HT1080 (cell line): ENCODE measurements at regions not wholly inside any gene's neighbourhood (a gene's known extent, or its start where the extent isn't known, plus 50 kb on each side); places are given as distances from the start of the nearest gene placed in this dataset.
"Not testable (repeated sequence)": the region's sequence is repeated elsewhere in the genome, so short reads cannot be mapped to it uniquely, and the experiment has no call there.

Experiments
- DNase-seq: peaks from one replicate; pipeline ENCODE4 v3.0.0-alpha.2; 2015; ENCODE audit warnings: low read depth

DNA sequence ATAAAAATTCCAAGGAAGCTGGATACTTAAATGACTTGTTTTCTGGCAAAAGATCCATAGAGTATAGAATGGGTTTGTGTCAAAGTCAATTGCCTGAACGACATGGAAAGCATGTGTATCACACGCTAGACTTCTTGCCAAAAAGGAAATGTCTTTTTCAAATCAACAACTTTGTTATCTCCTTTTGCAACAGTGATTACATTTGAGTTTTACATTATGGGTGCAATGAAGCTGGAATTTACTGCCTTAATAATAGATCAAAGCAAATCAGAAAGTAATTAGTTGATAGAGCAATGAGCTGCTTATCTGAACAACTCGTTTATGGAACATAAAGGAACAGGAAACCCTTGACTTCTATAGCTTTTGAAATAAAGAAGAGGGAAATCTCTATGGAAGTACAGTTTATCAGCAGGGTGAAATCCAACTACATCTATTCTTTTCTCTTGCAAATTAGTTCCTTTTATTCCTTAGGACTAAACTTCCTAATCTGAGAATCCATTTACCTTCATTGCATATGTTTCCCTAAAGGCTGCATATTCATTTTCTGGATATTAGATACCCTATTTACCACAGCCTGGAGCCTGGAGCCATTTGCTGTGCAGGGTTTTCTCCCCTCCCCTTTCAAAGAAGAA is 415.1 kb upstream of the NECTIN3 start:
- DNase-seq: no peak

DNA sequence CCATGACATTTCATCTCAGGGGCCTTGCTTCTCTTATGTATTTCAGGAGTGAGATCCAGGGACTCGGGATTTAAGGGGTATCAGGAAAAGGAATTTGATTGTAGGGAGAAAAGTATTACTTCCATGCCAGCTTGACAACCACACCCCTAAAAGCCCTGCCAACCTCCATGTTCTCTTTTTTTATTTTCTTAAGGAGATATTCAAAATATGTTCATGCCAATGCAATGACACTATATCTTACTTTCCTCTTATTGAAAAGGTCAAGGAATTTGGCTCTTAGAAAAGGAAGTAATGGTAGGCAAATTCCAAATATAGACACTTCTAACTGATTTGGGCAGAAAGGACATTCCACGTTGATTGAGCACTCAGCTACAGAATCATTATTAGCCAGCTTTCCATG is 407.5 kb upstream of the NECTIN3 start:
- DNase-seq: no peak

DNA sequence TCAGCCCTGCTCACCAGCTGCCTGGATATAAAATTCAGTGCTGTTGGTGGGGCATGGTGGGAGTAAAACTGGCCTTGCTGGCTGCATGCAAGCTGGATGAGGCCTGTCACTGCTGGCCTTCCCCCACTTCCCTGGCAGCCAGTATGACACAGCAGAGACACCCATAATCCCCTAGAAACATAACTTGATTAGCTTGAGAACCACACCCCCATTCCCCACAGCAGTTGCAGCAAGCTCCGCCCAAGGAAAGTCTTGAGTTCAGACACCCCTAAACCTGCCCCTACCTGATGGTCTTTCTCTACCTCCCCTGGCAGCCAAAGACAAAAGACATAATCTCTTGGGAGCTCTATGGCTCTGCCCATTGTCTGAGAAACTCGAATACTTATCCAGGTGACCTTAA is 405.1 kb upstream of the NECTIN3 start:
- no peak for DNase-seq

DNA sequence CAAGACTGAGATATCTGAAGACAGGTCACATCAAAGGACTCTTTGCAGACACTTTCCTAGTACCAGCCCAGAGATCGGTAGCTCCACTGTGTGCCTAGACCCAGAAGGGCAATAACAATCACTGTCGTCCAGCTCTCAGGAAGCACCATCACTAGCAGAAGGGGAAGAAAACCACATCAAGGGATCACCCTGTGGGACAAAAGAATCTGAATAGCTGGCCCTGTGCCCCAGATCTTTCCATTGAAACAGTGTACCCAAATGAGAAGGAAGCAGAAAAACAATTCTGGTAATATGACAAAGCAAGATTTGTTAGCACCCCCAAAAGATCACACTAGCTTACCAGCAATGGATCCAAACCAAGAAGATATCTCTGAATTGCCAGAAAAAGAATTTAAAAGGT is 404.4 kb upstream of the NECTIN3 start:
- peak; percentile 21 for DNase-seq

DNA sequence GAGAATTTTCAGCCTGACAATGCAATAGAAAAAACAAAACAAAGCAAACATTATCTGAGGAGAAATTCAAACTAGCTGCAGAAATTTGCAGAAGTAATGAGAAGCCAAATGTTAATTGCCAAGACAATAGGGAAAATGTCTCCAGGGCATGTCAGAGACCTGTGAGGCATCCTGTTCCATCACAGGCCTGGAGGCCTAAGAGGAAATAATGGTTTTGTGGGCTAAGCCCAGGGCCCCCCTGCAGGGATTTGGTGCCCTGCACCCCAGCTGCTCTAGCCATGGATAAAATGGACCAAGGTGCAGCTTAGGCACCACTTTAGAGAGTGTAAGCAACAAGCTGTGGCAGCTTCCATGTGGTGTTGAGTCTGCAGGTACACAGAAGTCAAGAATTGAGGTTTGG is 401.2 kb upstream of the NECTIN3 start:
- DNase-seq: no peak

DNA sequence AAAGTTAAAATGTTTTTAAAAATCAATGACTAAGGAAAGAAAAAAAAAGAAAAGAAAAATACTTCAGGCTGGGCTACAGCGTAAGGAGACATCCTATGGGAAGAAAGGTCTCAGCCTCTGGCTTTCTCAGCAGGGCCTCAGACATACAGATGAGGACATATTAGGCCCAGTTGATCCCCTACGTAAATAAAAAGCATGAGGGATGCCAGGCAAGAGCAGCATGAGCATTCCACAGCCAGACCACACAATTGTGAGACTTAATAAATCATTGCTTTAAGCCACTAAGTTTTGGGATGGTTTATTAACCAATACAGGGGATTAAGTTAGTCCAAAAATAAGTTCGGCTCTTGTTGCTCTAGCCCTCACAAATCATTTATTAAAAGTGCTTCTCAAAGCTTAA is 394.1 kb upstream of the NECTIN3 start:
- no peak for DNase-seq

DNA sequence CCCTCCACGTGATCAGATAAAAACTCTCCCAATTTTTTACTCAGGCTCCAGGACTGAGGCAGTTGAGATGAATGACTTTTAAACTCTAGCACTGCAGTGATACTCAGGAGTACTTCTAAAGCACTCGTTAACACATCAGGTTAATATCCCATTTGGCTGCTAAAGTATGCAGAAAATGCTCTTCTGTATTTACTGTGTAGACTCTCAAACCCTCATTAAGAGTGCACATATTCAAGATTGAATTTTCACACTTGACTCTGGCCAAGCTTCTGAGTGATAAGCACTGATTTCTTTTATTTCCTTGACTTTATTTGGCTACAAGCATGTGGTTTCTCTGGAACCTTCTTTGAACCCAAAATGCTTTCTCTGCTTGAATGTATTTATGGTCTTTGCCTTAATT is 392.3 kb upstream of the NECTIN3 start:
- DNase-seq: no peak

DNA sequence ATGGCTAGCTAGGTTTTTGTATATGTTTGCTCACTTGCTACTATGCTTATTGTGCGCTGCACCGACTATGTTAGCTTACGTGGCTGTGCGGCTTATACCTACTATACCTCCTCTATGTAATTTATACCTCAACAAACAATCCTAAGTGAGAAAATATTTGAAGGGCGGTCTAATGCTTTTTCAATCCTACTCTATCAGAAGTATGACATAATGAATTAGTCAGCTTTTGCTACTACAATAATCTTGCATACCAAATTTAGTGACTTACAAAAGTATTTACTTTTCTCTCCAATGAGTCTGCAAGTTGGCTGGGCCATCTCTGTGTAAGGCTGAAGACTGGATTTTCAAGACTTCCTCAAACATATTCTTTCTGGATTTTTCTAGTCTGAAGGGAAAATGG is 391.2 kb upstream of the NECTIN3 start:
- no peak for DNase-seq

DNA sequence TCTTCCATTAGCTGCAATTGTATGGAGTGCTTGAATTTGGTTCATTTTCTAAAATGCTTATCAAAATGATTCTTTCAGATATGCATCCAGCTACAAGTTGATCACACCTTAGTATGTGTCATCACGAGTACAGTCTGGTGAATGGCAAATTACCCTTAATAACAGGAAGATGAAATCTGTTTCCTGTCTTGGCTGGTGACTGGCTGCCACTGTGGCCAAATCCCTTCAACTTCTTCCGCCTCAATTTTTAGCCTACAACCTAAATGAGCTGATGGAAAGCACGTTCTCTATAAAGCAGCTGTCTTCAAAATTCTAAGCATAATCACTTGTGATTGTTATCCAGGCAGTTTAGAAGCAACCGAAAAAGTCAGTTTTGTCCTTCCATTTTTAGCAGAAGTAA is 387.1 kb upstream of the NECTIN3 start:
- no peak for DNase-seq

DNA sequence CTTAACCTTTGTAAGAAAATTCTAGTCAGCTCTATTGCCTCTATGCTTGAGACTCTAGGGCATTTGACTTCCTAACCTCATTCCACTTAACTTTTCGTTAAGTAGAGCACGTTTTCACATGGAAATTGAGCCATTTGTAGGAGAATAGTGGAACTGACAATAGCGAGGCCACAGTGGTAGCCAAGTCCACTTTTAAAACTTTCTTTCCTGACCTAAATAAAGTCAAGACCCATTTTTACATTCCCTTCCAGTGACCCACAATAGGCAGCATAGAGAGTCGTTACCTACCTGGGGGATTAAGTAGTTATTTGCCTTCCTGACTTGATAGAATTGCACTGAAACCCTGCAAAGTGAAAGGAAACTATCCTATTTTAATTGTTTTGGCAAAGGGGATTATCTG is 386.0 kb upstream of the NECTIN3 start:
- no peak for DNase-seq

DNA sequence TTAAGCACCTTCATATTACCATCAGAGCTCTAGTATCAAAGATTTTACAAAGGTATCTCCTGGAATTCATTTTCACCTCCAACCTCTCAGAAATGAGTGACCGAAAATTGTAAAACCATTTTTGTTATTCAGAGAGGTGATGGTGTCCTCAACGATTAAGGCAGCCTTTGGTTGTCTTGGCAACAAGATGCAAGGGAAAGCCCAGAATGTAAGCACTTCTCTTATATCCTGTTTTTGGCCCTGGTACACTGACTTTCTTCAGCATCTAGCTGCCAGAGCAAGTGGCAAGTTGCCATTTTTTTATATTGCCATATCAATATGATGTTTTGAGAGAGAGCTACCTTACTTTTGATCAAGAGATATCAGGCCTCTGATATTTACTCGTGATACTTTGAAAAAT is 384.9 kb upstream of the NECTIN3 start:
- no peak for DNase-seq

DNA sequence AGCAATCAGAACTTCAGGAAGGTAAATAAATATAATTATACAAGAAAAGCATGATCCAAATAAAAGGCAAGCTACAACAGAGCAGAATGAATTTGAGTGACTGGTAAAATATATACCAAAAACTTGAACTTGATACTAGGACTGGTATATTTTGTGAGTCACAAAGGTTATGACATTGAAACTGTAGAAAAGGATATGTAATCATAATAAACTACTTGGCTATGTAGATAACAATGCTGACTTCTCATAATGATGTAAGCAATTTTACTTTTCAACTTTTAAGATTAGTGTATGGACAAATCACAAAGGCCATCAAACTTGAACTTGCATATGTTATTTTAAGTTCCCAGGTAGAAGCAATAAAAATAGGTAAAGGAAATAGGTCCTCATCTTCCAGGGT is 384.5 kb upstream of the NECTIN3 start:
- no peak for DNase-seq

DNA sequence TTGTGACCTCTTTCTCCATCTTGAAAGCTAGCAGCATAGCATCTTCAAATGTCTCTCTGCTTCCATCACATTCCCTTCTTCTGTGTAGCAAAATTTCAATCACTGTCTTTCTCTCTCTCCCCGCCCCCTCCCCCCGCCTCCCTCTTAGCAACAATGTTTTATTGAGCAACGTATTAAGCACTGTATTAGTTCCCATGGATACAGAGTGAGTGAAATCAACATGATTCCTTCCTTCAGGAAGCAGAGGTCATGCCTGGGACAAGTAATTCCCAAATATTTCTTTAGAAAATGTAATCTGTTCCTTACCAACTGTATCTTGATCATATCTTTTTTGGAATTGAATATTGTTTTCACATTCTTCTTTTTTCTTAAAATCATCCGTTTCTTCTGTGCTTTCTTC is 373.7 kb upstream of the NECTIN3 start:
- DNase-seq: no peak

DNA sequence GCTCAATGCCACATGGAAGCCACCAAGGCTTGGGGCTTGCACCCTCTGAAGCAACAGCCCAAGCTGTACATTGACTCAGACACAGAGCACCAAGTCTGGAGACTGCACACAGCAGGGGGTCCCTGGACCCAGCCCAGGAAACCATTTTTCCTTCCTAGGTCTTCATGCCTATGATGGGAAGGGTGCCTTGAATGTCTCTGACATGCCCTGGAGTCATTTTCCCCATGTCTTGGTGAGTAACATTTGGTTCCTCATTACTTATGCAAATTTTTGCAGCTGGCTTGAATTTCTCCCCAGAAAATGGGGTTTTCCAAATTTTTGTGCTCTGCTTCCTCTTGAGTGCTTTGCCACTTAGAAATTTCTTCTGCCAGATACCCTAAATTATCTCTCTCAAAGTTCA is 367.3 kb upstream of the NECTIN3 start:
- DNase-seq: not testable (repeated sequence)

DNA sequence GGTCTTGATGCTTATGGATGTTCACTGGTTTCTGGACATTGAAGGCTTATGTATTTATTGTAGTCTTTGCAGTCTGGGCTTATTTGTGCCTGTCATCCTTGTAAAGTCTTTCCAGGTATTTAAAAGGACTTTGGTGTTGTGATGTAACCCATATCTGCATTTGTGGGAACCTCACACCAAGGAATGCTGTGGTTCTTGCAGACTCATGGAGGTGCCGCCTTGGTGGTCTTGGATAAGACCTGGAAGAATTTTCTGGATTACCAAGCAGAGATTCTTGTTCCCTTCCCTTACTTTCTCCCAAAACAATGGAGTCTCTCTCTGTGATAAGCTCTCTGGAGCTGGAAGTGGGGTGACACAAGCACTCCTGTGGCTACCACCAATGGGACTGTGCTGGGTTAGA is 363.5 kb upstream of the NECTIN3 start:
- DNase-seq: peak; percentile 34

DNA sequence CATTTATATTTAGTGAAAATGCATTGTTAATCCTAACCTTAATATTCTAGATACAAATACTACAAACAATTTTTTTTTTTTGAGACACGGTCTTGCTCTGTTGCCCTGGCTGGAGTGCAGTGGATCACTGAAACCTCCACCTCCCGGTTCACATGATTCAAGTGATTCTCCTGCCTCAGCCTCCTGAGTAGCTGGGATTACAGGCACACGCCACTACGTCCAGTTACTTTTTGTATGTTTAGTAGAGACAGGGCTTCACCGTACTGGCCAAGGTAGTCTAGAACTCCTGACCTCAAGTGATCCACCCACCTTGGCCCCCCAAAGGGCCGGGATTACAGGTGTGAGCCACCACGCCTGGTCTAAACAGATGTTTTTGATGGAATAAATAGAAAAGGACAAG is 361.5 kb upstream of the NECTIN3 start:
- DNase-seq: no peak

DNA sequence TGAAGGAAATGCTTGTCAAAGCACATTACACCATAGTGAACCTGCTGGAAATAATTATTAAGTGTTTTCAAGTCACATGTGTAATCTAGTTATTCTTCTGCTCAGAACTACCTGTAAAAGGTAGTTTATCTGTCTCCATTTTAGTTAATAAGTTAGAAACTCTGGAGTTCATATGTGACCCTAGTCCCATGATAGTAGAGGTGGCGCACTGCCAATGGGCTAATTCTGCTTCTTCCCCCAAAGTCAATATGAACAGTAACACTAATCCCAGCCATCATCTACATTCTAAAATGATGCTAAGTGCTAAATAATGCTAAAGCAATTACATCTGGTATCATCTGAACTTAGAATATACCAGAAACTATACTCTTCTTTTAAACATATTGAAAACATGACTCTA is 361.0 kb upstream of the NECTIN3 start:
- no peak for DNase-seq

DNA sequence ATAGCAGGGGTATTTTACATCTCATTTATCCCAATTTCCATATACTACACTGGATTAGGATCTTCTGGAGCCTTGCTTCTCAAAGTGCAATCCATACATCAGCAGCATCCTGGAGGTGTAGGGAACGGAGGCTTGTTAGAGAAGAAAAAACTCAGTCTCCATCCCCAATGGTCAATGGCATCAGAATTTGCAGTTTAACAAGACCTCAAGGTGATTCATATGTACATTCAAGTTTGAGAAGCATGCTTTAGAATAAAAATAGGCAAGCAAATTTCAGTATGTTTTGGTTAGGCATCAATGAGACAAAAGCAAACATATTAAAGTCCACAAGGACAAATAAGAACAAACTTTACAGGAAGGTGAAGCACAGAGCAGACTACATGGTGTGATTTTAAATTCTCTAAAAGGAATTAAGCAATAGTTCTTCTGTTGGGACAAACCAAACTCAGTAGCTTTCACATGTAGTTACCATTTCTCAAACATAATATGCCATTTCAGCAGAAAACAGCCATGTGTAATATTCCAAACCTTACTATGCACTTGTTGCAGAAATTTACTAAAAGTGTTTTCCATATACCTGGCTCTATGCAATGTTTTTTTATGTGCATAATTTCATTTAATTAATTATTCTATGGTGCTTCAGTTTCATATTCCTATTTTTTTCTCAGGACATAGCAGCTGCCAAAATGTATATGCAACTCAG is 360.3 kb upstream of the NECTIN3 start:
- DNase-seq: no peak

DNA sequence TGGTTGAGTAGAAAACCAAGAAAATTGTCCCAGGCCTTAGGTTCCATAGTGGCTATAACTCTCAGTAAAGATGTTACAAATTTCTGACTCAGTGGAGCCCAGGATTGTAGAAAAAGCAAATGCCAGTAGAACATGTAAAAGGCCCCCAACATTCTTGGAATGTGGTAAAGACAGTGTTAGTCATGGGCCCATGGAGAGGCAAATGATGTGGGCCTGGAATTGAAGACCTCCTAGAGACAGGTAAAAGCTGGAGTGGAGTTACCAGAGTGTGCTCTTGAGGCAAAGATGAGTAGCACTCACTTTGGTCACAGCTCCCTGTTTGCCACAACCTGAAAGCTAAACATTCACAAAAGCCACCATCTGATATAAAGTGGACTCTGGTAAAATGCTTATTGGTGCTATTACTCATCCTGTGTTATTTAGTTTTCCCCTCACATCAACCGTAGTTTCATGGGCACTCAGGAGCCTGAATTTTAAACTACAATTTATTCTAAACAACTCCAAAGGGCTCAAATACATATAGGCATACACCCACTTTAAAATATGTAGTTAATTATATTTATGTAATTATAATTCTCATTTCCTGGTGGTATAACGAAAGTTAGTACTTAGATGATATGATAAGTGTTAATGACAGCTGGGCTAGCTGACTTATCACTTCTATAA is 359.6 kb upstream of the NECTIN3 start:
- DNase-seq: peak; percentile 53

DNA sequence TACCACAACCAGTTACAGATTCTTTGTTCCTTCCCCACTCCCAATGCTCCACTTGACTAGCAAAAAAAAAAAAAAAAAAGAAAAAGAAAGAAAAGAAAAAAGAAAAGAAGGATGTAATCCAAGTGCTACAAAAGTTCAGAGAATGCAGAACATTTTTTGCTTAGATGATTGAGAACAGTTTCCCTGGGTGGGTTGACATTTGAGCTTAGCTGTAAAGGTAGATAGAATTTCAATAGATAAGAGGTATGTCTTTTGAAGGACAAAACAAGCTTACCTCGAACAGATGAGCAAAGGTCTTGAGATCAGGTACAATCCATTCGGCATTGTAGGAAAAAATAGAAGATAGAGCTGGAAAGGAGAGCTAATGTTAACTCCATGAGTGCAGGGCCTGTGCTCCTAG is 344.6 kb upstream of the NECTIN3 start:
- DNase-seq: no peak

DNA sequence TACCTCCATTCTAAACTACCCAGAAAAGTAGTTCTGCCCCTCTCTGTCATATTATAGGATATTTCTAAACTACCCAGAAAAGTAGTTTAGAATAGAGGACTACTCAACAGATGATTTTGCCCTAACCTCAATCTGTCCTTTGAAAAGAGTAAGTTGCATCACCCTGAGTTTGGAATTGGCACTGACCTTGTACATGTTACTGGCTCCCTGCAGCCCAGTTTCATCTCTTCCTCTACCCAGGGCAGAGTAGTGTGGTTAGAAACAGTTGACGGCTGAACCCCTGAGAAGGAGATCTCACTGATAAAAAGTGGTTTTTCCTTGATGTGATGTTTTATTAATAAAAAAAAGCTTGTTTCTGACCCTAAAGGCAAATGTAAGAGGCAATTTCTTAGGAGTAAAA is 340.5 kb upstream of the NECTIN3 start:
- no peak for DNase-seq

DNA sequence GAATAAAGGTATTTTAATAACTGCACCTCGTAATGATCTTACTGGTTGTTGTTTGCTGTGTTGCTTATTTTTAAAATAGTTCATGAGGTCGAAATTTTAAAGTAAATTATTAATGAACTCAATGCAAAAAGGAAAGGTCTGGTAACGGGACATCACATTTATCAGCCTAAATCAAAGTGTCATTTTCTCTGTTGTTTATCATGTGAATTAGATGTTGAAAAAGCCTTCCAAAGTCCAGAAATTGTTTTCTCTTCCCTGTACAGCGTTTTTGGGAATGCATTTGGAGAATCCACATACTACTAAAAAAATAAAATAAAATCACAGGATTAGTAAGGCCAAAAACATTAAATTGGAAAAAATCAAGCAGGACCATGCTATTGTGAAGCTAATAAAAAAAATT is 339.2 kb upstream of the NECTIN3 start:
- no peak for DNase-seq

DNA sequence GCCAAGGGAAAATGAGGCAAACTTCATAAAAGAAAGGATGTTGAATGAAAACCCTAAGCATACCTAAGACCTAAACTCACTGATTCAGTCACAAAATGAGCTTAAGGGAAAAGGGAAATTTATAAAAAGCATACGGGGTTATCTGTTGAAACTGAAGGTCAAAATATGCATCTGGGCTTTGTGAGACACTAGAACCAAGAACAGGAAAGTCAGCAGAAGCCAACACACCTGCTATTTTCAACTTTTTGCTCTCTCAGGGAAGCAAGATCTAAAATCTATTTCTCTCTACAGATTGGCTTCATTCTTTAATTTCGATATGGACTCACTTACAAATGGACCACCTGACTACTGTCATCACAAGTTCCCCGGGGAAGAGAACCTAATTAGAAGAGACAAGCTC is 338.6 kb upstream of the NECTIN3 start:
- DNase-seq: no peak
